DMS53 treated with DMSO at 0.1 percent for 48 hours (cell line): ENCODE measurements at regions not wholly inside any gene's neighbourhood (a gene's known extent, or its start where the extent isn't known, plus 50 kb on each side); places are given as distances from the start of the nearest gene placed in this dataset.
"Not testable (repeated sequence)": the region's sequence is repeated elsewhere in the genome, so short reads cannot be mapped to it uniquely, and the experiment has no call there.

Experiments used
- DNase-seq: peaks from one replicate; lab custom pipeline; 2025; ENCODE audit not compliant: unreplicated experiment; lab: John Stamatoyannopoulos, UW

- DNase-seq = no peak
Observed at GRCh38 chr3:102032491-102033383, 183.4 kb downstream of the NFKBIZ start.

GRCh38 chr3:102034639-102035451, 185.5 kb downstream of the NFKBIZ start:
- no peak for DNase-seq

GRCh38 chr3:102036017-102036416, 186.7 kb downstream of the NFKBIZ start:
- no peak for DNase-seq

GRCh38 chr3:102036472-102036871, 187.2 kb downstream of the NFKBIZ start:
- no peak for DNase-seq

- DNase-seq = no peak
Observed at GRCh38 chr3:102037209-102037608, 187.9 kb downstream of the NFKBIZ start.

GRCh38 chr3:102037791-102038190, 188.5 kb downstream of the NFKBIZ start:
- no peak for DNase-seq

GRCh38 chr3:102038477-102039142, 189.3 kb downstream of the NFKBIZ start:
- DNase-seq = no peak

GRCh38 chr3:102040144-102040543, 190.8 kb downstream of the NFKBIZ start:
- not testable (repeated sequence) for DNase-seq

GRCh38 chr3:102053375-102053989, 204.2 kb downstream of the NFKBIZ start:
- no peak for DNase-seq

GRCh38 chr3:102054543-102055080, 205.3 kb downstream of the NFKBIZ start:
- DNase-seq = no peak

GRCh38 chr3:102057781-102058421, 208.6 kb downstream of the NFKBIZ start:
- DNase-seq = no peak

GRCh38 chr3:102059145-102059943, 210.0 kb downstream of the NFKBIZ start:
- no peak for DNase-seq

- DNase-seq = peak; percentile 16
Observed at GRCh38 chr3:102060814-102061213, 211.5 kb downstream of the NFKBIZ start.

GRCh38 chr3:102063572-102063971, 214.3 kb downstream of the NFKBIZ start:
- DNase-seq = no peak

GRCh38 chr3:102066470-102066869, 217.2 kb downstream of the NFKBIZ start:
- DNase-seq = no peak

- DNase-seq = no peak
Observed at GRCh38 chr3:102068327-102068726, 219.0 kb downstream of the NFKBIZ start.

GRCh38 chr3:102068736-102069135, 219.4 kb downstream of the NFKBIZ start:
- DNase-seq = no peak

GRCh38 chr3:102069211-102069662, 219.9 kb downstream of the NFKBIZ start:
- no peak for DNase-seq

- no peak for DNase-seq
Observed at GRCh38 chr3:102074946-102075345, 225.6 kb downstream of the NFKBIZ start.
